Lower leg skin (tissue), 3 donors: ENCODE measurements at regions not wholly inside any gene's neighbourhood (a gene's known extent, or its start where the extent isn't known, plus 50 kb on each side); places are given as distances from the start of the nearest gene placed in this dataset.

Source experiments
- POLR2A ChIP-seq, 2 donors: fragments of 450-650 bp; IDR thresholded peaks; one replicate each; pipeline ENCODE4 v1.6.1; 2016 to 2017; ENCODE audit warnings: antibody characterized with exemption in 2 of 2, mild to moderate bottlenecking in 1 of 2, moderate library complexity in 1 of 2
- TF ChIP-seq, protein P1 (sequence below), 3 donors: fragments of 450-650 bp; IDR thresholded peaks; one replicate each; pipeline ENCODE4 v1.5.1; 2016; ENCODE audit warnings: antibody characterized with exemption in 3 of 3, mild to moderate bottlenecking in 3 of 3, moderate library complexity in 2 of 3

- no peak for TF ChIP-seq POLR2A (IDR thresholded peaks at IDR 0.05)
- TF ChIP-seq, protein P1, sequence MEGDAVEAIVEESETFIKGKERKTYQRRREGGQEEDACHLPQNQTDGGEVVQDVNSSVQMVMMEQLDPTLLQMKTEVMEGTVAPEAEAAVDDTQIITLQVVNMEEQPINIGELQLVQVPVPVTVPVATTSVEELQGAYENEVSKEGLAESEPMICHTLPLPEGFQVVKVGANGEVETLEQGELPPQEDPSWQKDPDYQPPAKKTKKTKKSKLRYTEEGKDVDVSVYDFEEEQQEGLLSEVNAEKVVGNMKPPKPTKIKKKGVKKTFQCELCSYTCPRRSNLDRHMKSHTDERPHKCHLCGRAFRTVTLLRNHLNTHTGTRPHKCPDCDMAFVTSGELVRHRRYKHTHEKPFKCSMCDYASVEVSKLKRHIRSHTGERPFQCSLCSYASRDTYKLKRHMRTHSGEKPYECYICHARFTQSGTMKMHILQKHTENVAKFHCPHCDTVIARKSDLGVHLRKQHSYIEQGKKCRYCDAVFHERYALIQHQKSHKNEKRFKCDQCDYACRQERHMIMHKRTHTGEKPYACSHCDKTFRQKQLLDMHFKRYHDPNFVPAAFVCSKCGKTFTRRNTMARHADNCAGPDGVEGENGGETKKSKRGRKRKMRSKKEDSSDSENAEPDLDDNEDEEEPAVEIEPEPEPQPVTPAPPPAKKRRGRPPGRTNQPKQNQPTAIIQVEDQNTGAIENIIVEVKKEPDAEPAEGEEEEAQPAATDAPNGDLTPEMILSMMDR (IDR thresholded peaks at IDR 0.05): no peak
Observed at GRCh38 chr10:9645928-9646600, 1371.6 kb upstream of the CELF2 start.
